ENCODE measurements at regions not wholly inside any gene's neighbourhood (a gene's known extent, or its start where the extent isn't known, plus 50 kb on each side); places are given as distances from the start of the nearest gene placed in this dataset.

DNA sequence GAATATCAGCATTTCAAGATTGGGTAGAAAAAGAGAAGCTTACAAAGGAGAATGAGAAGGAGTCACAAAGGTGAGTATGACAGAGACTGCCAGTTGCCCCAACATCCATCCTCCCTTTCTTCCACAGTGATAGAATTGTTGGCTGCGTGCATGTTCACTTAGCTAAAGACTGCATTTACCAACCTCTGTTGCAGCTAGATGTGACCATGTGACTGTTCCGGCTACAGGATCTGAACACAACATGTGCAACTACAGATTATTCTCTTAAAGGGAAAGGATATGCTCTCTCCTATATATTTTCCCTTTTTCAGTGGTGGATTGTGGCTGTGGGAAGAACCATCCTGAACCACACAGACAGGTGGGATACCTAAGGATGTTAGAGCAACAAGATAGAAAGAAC lies 60.5 kb upstream of the ZNRF2 start:
- TF ChIP-seq, protein P1, sequence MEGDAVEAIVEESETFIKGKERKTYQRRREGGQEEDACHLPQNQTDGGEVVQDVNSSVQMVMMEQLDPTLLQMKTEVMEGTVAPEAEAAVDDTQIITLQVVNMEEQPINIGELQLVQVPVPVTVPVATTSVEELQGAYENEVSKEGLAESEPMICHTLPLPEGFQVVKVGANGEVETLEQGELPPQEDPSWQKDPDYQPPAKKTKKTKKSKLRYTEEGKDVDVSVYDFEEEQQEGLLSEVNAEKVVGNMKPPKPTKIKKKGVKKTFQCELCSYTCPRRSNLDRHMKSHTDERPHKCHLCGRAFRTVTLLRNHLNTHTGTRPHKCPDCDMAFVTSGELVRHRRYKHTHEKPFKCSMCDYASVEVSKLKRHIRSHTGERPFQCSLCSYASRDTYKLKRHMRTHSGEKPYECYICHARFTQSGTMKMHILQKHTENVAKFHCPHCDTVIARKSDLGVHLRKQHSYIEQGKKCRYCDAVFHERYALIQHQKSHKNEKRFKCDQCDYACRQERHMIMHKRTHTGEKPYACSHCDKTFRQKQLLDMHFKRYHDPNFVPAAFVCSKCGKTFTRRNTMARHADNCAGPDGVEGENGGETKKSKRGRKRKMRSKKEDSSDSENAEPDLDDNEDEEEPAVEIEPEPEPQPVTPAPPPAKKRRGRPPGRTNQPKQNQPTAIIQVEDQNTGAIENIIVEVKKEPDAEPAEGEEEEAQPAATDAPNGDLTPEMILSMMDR (IDR thresholded peaks at IDR 0.05), result no peak
- TF ChIP-seq POLR2A (IDR thresholded peaks at IDR 0.05) (no peak), POLR2AphosphoS5 (IDR thresholded peaks at IDR 0.05) (no peak)

Data from breast epithelium (tissue), 3 donors.